ENCODE measurements at regions not wholly inside any gene's neighbourhood (a gene's known extent, or its start where the extent isn't known, plus 50 kb on each side); places are given as distances from the start of the nearest gene placed in this dataset.
A peak's percentile ranks its signal among the peaks of the same experiment; 100 is the strongest.

DNA sequence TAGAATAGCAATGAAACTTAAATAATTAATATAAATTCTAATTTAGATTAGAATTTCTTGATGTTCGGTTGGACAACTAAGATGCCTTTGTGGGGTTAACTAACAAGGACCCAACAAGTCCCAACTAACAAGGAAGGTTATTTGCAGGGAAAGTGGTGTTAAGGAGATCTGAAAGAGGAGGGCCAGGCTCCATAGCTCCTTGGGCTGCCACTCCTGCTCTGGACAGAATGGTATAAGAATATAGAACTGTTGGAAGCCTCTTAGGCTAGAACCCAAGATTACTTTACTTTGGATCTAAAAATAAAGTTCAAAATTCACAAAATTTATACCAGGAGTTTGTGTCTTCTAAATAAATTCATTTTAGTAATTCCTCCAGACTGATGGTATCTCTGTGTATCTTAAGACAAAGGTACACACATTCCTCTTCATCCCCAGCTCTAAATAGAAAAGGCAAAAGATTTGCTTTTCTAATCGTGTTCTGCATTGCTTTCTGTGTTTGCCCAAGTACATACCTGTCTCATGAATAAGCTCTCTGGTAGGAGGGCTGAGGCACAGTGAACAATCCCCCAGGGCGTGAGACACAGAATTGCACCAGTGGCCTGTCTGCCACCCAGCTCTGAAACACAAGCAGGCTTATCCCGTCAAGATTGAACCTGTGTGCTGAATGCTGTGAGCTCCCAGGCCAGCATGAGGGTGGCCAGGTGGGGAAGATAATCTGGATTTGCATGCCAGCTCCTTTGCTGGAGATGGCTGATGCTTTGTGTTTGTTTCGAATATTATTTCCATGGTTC is 176.0 kb downstream of the ACKR3 start:
- TF ChIP-seq CTCF (IDR thresholded peaks at IDR 0.05; ENCODE audit: poor library complexity, severe bottlenecking) (no peak), RAD21 (conservative IDR thresholded peaks at IDR 0.05) (peak; percentile 11), TAF1 (IDR thresholded peaks at IDR 0.05; ENCODE audit: low read depth) (no peak), EZH2 (IDR thresholded peaks at IDR 0.05; ENCODE audit: borderline replicate concordance, insufficient read depth, low read length, poor library complexity, severe bottlenecking) (no peak), POLR2AphosphoS5 (IDR thresholded peaks at IDR 0.05) (no peak), SMC3 (conservative IDR thresholded peaks at IDR 0.05; ENCODE audit: poor library complexity) (no peak)

All from neural cell (in vitro differentiated cells).